Esophagus squamous epithelium (tissue), 5 donors: ENCODE measurements at regions not wholly inside any gene's neighbourhood (a gene's known extent, or its start where the extent isn't known, plus 50 kb on each side); places are given as distances from the start of the nearest gene placed in this dataset.

Experiments
- DNase-seq: peaks from one replicate; lab custom pipeline; 2025; lab: John Stamatoyannopoulos, UW
- H3K27ac ChIP-seq, 4 donors: fragments of 200-600 bp; sonication (generic); one replicate each; pipeline ENCODE4 v1.5.1; 2016 to 2019; ENCODE audit warnings: mild to moderate bottlenecking in 1 of 4
- H3K27me3 ChIP-seq, 4 donors: fragments of 200-600 bp; sonication (generic); 1 replicate in 3 of 4; 2 replicates in 1 of 4; pipeline versions ENCODE4 v1.5.1 to v1.6.0; 2017 to 2021; ENCODE audit warnings: antibody characterized with exemption in 1 of 4
- H3K36me3 ChIP-seq, 3 donors: fragments of 200-600 bp; sonication (generic); one replicate each; pipeline ENCODE4 v1.5.1; 2016 to 2019
- H3K4me1 ChIP-seq, 3 donors: fragments of 200-600 bp; sonication (generic); one replicate each; pipeline ENCODE4 v1.5.1; 2017 to 2019
- H3K4me3 ChIP-seq, 4 donors: fragments of 200-600 bp; sonication (generic); 1 replicate in 3 of 4; 2 replicates in 1 of 4; pipeline ENCODE4 v1.5.1; 2016 to 2019; ENCODE audit warnings: mild to moderate bottlenecking in 2 of 4, moderate library complexity in 1 of 4
- H3K9me3 ChIP-seq, 3 donors: fragments of 200-600 bp; sonication (generic); one replicate each; pipeline ENCODE4 v1.5.1; 2016 to 2019
- POLR2A ChIP-seq, 4 donors: fragments of 450-650 bp; IDR thresholded peaks; one replicate each; pipeline ENCODE4 v1.6.1; 2017; ENCODE audit warnings: antibody characterized with exemption in 4 of 4, mild to moderate bottlenecking in 4 of 4, moderate library complexity in 3 of 4
- WGBS, 2 donors: methylation state at CpG; one replicate each; pipeline ENCODE4 v1.1.5; 2018; 5-methylcytosine and 5-hydroxymethylcytosine counted together
- intact Hi-C: fragments of 100-400 bp; cut with DNase I; formaldehyde crosslinking; loops from one replicate; pipeline ENCODE4 v1.15.0; 2022
- TF ChIP-seq, protein P1 (sequence below), 6 experiments: fragments of 450-650 bp in 4 of 6; fragments of 200-600 bp in 2 of 6; sonication (generic) in 2 of 6; IDR thresholded peaks; one replicate each; pipeline ENCODE4 v1.5.1; 2016 to 2019; ENCODE audit warnings: antibody characterized with exemption in 6 of 6, mild to moderate bottlenecking in 4 of 6, moderate library complexity in 4 of 6
- donor health status: DM: yes; HTN: yes; CAD: no.

DNA sequence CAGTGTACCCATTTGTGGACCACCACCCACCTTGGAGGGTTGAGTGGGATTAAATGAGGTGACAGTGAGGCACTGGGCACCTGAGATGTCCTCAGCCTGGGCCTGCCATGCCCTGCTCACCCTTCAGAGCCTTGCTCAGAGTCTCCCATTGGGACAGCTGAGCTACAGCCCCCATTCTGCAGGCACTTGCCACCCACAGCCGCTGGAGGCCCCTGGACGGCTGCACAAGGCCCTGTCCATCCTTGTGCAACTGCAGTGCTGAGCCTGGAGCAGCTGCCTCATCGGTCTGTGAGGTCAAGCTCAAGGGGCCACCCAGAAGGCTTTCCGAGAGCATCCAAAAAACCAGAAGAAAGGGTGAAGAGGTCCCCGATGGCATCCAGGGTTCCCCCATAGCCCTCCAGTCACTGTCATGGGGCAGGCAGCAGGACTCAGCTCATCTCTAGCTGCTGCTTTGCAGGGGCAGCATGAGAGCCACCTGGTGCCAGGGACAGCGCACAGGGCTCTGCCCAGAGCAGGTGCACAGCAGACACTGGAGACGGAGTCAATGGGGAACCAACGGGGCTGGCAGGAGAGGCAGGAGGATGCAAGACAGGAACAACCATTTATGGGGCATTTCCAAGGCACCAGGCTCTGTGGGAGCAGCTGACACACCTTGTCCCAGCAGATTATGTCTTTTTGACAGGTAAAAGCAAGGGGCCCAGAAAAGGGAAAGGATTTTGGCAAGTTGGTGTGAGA, 84.6 kb downstream of the ARL6IP4 start:
- TF ChIP-seq, protein P1, sequence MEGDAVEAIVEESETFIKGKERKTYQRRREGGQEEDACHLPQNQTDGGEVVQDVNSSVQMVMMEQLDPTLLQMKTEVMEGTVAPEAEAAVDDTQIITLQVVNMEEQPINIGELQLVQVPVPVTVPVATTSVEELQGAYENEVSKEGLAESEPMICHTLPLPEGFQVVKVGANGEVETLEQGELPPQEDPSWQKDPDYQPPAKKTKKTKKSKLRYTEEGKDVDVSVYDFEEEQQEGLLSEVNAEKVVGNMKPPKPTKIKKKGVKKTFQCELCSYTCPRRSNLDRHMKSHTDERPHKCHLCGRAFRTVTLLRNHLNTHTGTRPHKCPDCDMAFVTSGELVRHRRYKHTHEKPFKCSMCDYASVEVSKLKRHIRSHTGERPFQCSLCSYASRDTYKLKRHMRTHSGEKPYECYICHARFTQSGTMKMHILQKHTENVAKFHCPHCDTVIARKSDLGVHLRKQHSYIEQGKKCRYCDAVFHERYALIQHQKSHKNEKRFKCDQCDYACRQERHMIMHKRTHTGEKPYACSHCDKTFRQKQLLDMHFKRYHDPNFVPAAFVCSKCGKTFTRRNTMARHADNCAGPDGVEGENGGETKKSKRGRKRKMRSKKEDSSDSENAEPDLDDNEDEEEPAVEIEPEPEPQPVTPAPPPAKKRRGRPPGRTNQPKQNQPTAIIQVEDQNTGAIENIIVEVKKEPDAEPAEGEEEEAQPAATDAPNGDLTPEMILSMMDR (IDR thresholded peaks at IDR 0.05): no peak
- TF ChIP-seq POLR2A (IDR thresholded peaks at IDR 0.05): no peak
- whole genome bisulfite sequencing, 2 donors: 69 to 78% methylated on average over 3 to 4 of the region's 8 CpGs
- no peaks in the 10 kb centered on the region for H3K36me3 ChIP-seq
- DNase-seq: no peak
- H3K9me3 ChIP-seq: no peaks in the 10 kb centered on the region
- H3K4me3 ChIP-seq: no peak overlapping the region
- peaks cover 21 to 74% (median 42%) of the 10 kb centered on the region in 3 donors for H3K4me1 ChIP-seq
- no peaks in the 10 kb centered on the region for H3K27me3 ChIP-seq
- peak overlapping the region in 3 of 4 donors; percentile 17 to 62 (median 61) for H3K27ac ChIP-seq
- intact Hi-C loops: no loop called here

DNA sequence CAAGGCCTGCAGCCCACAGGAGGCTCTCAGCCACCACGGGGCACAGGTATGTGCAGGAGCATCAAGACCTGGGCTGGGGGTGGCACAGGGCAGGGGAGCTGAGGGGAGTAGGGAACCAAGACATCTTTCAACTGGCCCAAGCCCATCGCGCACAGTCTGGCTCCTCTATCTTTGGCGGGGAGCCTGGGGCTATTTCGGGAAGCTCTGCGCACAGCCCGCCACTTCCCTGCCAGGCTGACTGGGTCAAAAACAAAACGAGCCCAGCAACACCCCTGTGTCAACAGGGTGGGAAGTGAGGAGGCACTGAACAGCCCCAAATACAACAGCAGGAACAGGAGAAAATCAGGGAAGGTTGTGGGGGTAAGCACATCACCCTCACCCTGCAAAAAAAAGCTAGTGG, 83.9 kb downstream of the ARL6IP4 start:
- WGBS, 2 donors: 54 to 82% methylated on average over 6 to 8 of the region's 8 CpGs
- Histone ChIP-seq H3K4me3 (no peak overlapping the region), H3K27me3 (no peaks in the 10 kb centered on the region), H3K4me1 (peaks cover 21 to 74% (median 43%) of the 10 kb centered on the region in 3 donors), H3K36me3 (no peaks in the 10 kb centered on the region), H3K9me3 (no peaks in the 10 kb centered on the region), H3K27ac (peak overlapping the region in 3 of 4 donors; percentile 17 to 62 (median 61))
- intact Hi-C loops: no loop called here
- TF ChIP-seq, protein P1 (IDR thresholded peaks at IDR 0.05): no peak
- no peak for TF ChIP-seq POLR2A (IDR thresholded peaks at IDR 0.05)
- DNase-seq: no peak

DNA sequence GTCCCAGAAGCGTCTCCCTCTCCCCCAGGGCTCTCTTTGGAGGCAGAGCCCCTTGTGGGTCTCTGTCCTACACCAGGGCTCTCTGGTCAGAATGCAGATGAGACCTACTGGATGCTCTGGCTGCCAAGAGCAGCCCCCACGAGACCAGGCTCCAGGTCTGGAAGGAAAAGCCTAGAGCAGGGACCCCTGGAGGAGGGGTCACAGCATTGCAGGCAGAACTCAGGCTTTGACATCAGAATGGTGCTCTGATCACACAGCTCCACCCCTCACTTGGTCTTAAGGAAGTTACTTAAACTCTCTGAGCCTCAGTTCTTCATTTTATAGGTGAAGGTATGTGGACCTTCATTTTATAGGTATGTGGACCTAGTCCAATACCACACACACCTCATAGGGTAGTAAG, 83.1 kb downstream of the ARL6IP4 start:
- H3K27me3 ChIP-seq: no peaks in the 10 kb centered on the region
- intact Hi-C loops: no loop called here
- no peak overlapping the region for H3K4me3 ChIP-seq
- no peaks in the 10 kb centered on the region for H3K36me3 ChIP-seq
- DNase-seq: no peak
- peaks cover 21 to 79% (median 46%) of the 10 kb centered on the region in 3 donors for H3K4me1 ChIP-seq
- no peaks in the 10 kb centered on the region for H3K9me3 ChIP-seq
- WGBS, 2 donors: 40 to 83% methylated on average over 1 of the region's 2 CpGs
- peak overlapping the region in 3 of 4 donors; percentile 61 to 69 (median 62) for H3K27ac ChIP-seq
- no peak for TF ChIP-seq POLR2A (IDR thresholded peaks at IDR 0.05)
- TF ChIP-seq, protein P1 (IDR thresholded peaks at IDR 0.05): peak in 1 of 6 experiments; percentile 18

DNA sequence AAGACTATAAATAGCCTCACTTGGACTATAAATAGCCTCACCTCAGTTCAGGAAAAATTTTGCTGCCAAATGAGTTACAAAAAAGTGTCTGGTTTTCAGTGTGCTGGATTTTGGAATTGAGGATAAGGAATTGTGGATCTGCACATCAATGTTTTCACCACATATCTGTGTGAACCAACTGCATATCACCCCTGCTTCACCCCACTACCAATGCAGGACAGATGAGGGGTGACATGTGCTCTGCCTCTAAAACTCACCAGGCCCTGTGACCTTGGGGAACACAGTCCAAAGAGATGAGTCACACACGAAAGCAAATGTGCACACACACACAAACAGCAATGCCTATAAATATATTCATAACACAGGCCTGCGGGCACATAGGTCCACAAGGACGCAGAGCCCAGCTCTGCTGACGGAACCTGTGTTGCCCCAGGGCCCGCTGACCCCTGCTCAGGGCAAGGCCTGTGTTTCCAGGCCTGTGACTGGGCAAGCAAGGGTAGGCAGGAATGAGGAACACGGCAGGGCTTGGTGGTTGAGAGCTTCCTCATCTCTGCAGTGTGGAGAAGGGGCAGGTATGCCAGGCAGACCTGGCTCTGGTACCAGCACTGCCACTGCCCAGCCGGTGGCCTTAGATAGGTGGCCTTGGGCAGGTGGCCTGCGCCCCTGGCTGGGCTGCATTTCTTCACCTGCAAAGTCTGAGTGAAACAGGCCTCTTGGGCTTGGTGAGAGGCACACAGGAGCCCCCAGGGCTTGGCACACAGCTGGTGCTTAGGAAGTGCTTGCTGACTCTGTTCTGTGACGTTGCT, 82.4 kb downstream of the ARL6IP4 start:
- no peak overlapping the region for H3K4me3 ChIP-seq
- TF ChIP-seq POLR2A (IDR thresholded peaks at IDR 0.05): no peak
- TF ChIP-seq, protein P1 (IDR thresholded peaks at IDR 0.05): no peak
- DNase-seq: no peak
- WGBS, 2 donors: 5 to 14% methylated on average over 2 to 6 of the region's 9 CpGs
- H3K27me3 ChIP-seq: no peaks in the 10 kb centered on the region
- peak overlapping the region in 3 of 4 donors; percentile 61 to 69 (median 62) for H3K27ac ChIP-seq
- peaks cover 21 to 80% (median 46%) of the 10 kb centered on the region in 3 donors for H3K4me1 ChIP-seq
- H3K36me3 ChIP-seq: no peaks in the 10 kb centered on the region
- no peaks in the 10 kb centered on the region for H3K9me3 ChIP-seq
- intact Hi-C loops: no loop called here
